ENCODE measurements at regions not wholly inside any gene's neighbourhood (a gene's known extent, or its start where the extent isn't known, plus 50 kb on each side); places are given as distances from the start of the nearest gene placed in this dataset.

- DNase-seq = no peak
- H3K4me3 ChIP-seq (ENCODE audit: low read depth, low read length) = no peak overlapping the region
- H3K27me3 ChIP-seq (ENCODE audit: insufficient read depth, low read depth, severe bottlenecking) = no peaks in the 10 kb centered on the region
- no peaks in the 10 kb centered on the region for H3K9me3 ChIP-seq (ENCODE audit: severe bottlenecking)
- no peak overlapping the region for H3K27ac ChIP-seq
- TF ChIP-seq CTCF (IDR thresholded peaks at IDR 0.05; ENCODE audit: low read depth, low read length) = no peak
- no peaks in the 10 kb centered on the region for H3K36me3 ChIP-seq
Observed at GRCh38 chr13:21228738-21229137, 52.3 kb downstream of the MRPL57 start.

GRCh38 chr13:21229241-21230024 lies 53.0 kb downstream of the MRPL57 start:
- H3K36me3 ChIP-seq = no peaks in the 10 kb centered on the region

GRCh38 chr13:21230516-21230915 lies 54.1 kb downstream of the MRPL57 start:
- Histone ChIP-seq H3K9me3 (ENCODE audit: severe bottlenecking) (no peaks in the 10 kb centered on the region), H3K27me3 (ENCODE audit: insufficient read depth, low read depth, severe bottlenecking) (no peaks in the 10 kb centered on the region), H3K27ac (no peak overlapping the region), H3K4me3 (ENCODE audit: low read depth, low read length) (no peak overlapping the region), H3K36me3 (no peaks in the 10 kb centered on the region)
- no peak for DNase-seq
- TF ChIP-seq CTCF (IDR thresholded peaks at IDR 0.05; ENCODE audit: low read depth, low read length) = no peak

More at GRCh38 chr13:21229241-21230024, 53.0 kb downstream of the MRPL57 start:
- H3K4me3 ChIP-seq (ENCODE audit: low read depth, low read length) = no peak overlapping the region
- no peak overlapping the region for H3K27ac ChIP-seq
- DNase-seq = no peak
- H3K27me3 ChIP-seq (ENCODE audit: insufficient read depth, low read depth, severe bottlenecking) = no peaks in the 10 kb centered on the region
- no peaks in the 10 kb centered on the region for H3K9me3 ChIP-seq (ENCODE audit: severe bottlenecking)
- no peak for TF ChIP-seq CTCF (IDR thresholded peaks at IDR 0.05; ENCODE audit: low read depth, low read length)

GRCh38 chr13:21231426-21231940 lies 55.0 kb downstream of the MRPL57 start:
- no peak for TF ChIP-seq CTCF (IDR thresholded peaks at IDR 0.05; ENCODE audit: low read depth, low read length)
- DNase-seq = no peak
- H3K4me3 ChIP-seq (ENCODE audit: low read depth, low read length) = no peak overlapping the region
- H3K9me3 ChIP-seq (ENCODE audit: severe bottlenecking) = no peaks in the 10 kb centered on the region
- no peaks in the 10 kb centered on the region for H3K27me3 ChIP-seq (ENCODE audit: insufficient read depth, low read depth, severe bottlenecking)
- no peaks in the 10 kb centered on the region for H3K36me3 ChIP-seq
- H3K27ac ChIP-seq = no peak overlapping the region

GRCh38 chr13:21232196-21232595 lies 55.7 kb downstream of the MRPL57 start:
- H3K36me3 ChIP-seq = no peaks in the 10 kb centered on the region
- no peak overlapping the region for H3K27ac ChIP-seq
- H3K4me3 ChIP-seq (ENCODE audit: low read depth, low read length) = no peak overlapping the region
- H3K27me3 ChIP-seq (ENCODE audit: insufficient read depth, low read depth, severe bottlenecking) = no peaks in the 10 kb centered on the region
- no peak for DNase-seq
- H3K9me3 ChIP-seq (ENCODE audit: severe bottlenecking) = no peaks in the 10 kb centered on the region
- no peak for TF ChIP-seq CTCF (IDR thresholded peaks at IDR 0.05; ENCODE audit: low read depth, low read length)

Data from WERI-Rb-1 (cell line).